Central memory CD8-positive, alpha-beta T cell (primary cell): ENCODE measurements at regions not wholly inside any gene's neighbourhood (a gene's known extent, or its start where the extent isn't known, plus 50 kb on each side); places are given as distances from the start of the nearest gene placed in this dataset.

Experiments used
- ATAC-seq: fragments of 150-1000 bp; cut with Tn5 transposase; replicated peaks from 2 replicates; pipeline ENCODE4 v1.10.0; 2022; ENCODE audit warnings: mild to moderate bottlenecking, moderate FRiP score, moderate number of reproducible peaks; ENCODE audit not compliant: poor library complexity, severe bottlenecking; ENCODE audit errors: extremely low read depth
- DNase-seq, 2 donors: peaks; one replicate each; pipeline ENCODE4 v3.0.0; 2021; ENCODE audit warnings: low spot score in 2 of 2
- H3K27ac Mint-ChIP-seq: one replicate; pipeline ENCODE4 v1.8.0; 2022; ENCODE audit warnings: low read depth, mild to moderate bottlenecking, moderate library complexity, mixed read lengths
- H3K27me3 Mint-ChIP-seq: one replicate; pipeline ENCODE4 v1.8.0; 2022; ENCODE audit warnings: mixed read lengths
- H3K36me3 Mint-ChIP-seq: one replicate; pipeline ENCODE4 v1.8.0; 2022; ENCODE audit warnings: mild to moderate bottlenecking, moderate library complexity, mixed read lengths; ENCODE audit not compliant: insufficient read depth
- H3K4me1 Mint-ChIP-seq: one replicate; pipeline ENCODE4 v1.8.0; 2022; ENCODE audit warnings: mixed read lengths
- H3K4me3 Mint-ChIP-seq: one replicate; pipeline ENCODE4 v1.8.0; 2022; ENCODE audit warnings: mild to moderate bottlenecking, moderate library complexity, mixed read lengths
- H3K9me3 Mint-ChIP-seq: one replicate; pipeline ENCODE4 v1.8.0; 2022; ENCODE audit warnings: mixed read lengths

DNA sequence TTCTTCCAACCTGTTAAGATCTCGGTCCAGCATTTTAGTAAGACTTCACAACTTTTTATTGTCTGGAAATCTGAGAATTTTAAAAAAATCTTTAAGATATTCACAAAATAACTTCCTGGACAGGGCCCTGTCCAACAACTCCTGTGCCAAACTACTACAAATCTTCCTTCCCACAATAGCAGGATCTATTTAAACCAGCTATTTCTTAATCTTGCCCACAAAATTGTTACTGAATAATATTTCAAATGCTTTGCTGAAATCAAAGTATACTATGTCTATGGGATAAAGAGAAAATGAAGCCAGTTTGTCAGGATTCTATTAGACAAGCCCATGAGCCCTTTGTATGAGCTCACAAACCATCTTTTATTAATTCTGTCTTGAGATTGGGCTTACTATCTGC, 104.1 kb upstream of the DDIT4L start:
- Mint-ChIP-seq H3K27me3 (no peaks in the 10 kb centered on the region), H3K4me1 (no peaks in the 10 kb centered on the region), H3K27ac (no peak overlapping the region), H3K36me3 (no peaks in the 10 kb centered on the region), H3K9me3 (no peaks in the 10 kb centered on the region), H3K4me3 (no peak overlapping the region)
- no peak for DNase-seq
- ATAC-seq: no peak

DNA sequence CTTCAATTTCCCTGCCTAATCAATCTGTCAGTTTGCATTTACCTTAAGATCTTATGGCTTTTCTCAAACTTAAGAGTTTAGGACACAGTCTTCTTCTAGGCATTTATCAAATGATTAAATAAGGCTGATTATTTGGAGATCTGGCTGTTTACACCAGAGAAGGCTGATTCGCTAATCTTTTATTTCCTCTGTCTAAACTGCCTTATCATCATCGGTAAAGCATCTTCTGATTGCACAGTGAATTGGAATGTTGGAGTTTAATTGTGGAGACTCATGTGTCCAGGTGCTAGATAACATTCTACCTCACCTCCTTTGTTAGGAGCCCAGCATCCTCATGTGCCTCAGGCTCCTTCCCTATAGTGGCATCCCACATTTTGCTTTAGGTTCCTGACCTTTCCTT, 100.3 kb upstream of the DDIT4L start:
- Mint-ChIP-seq H3K27me3 (no peaks in the 10 kb centered on the region), H3K9me3 (no peaks in the 10 kb centered on the region), H3K4me3 (no peak overlapping the region), H3K4me1 (no peaks in the 10 kb centered on the region), H3K36me3 (no peaks in the 10 kb centered on the region), H3K27ac (no peak overlapping the region)
- ATAC-seq: no peak
- no peak for DNase-seq

DNA sequence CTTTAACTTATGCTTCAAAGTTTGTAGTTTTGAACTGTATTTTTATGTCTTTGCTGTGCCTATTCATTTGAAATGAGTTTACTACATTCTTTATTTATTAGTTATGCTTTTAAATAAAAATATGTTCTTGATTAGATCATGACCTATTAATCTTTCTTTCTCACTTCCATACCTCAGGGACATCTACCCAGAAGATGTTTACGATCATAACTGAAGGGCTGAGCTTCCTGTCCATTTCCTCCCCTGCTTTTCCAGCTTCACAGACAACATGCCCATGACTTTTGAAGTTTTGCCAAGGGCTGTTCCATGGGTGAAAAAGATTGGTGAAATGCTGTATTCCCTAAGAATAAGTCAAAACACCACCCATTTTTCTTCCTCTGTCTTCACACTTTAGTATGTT, 99.7 kb upstream of the DDIT4L start:
- H3K36me3 Mint-ChIP-seq: no peaks in the 10 kb centered on the region
- no peak for ATAC-seq
- no peak for DNase-seq
- no peaks in the 10 kb centered on the region for H3K27me3 Mint-ChIP-seq
- no peaks in the 10 kb centered on the region for H3K9me3 Mint-ChIP-seq
- no peaks in the 10 kb centered on the region for H3K4me1 Mint-ChIP-seq
- H3K4me3 Mint-ChIP-seq: no peak overlapping the region
- H3K27ac Mint-ChIP-seq: no peak overlapping the region

DNA sequence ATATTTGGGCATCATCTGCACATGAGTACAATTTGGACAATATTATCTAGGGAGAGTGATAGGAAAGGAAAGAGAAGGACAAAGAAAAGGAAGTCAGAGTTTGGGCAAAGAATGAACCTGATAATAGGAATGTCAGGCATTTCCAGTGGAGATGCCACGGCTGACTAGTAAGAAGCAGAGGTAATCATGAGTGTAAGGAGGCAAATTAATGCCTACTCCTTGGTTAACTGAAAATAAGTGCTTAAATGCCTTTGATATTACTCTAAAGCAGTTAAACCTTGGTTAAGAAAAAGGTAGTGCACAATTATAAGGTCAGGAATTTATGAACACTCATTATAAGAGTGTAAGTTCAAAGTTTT, 99.2 kb upstream of the DDIT4L start:
- Mint-ChIP-seq H3K36me3 (no peaks in the 10 kb centered on the region), H3K9me3 (no peaks in the 10 kb centered on the region), H3K27ac (no peak overlapping the region), H3K4me3 (no peak overlapping the region), H3K4me1 (no peaks in the 10 kb centered on the region), H3K27me3 (no peaks in the 10 kb centered on the region)
- DNase-seq (no peak), ATAC-seq (no peak)

DNA sequence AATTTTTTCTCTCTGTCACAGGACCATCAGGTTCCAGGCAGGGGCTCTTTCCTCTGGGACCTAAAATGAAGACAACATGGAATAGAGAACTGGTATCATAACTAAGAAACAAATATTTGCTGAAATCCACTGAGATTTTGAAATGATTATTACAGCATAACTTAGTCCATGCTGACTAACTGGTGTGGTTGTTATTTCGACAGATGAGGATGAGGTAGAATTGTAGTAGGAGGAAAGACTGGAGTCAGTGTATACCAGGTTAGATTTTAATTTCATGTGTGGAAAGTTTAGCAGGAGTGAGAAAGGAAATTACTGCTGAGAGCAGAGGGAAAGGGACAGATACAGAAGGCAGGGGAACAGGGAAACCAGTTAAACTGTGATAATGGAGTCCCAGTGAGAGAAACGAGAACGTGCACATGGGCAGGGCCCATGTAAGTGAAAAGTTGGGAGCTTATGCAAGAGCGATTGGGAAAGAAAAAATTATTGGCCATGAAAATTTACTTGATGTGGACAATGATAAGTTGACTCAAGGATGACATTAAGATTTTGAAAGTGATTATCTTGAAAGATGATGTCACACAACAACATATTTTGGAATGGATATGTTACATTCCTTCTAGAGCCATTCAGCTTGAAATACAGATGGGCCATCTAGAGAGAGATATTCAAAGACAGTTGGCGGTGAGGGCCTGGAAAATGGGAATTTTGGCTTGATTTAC, 98.7 kb upstream of the DDIT4L start:
- H3K4me1 Mint-ChIP-seq: no peaks in the 10 kb centered on the region
- ATAC-seq: no peak
- H3K36me3 Mint-ChIP-seq: no peaks in the 10 kb centered on the region
- H3K27me3 Mint-ChIP-seq: no peaks in the 10 kb centered on the region
- DNase-seq: no peak
- no peaks in the 10 kb centered on the region for H3K9me3 Mint-ChIP-seq
- H3K27ac Mint-ChIP-seq: no peak overlapping the region
- H3K4me3 Mint-ChIP-seq: no peak overlapping the region

DNA sequence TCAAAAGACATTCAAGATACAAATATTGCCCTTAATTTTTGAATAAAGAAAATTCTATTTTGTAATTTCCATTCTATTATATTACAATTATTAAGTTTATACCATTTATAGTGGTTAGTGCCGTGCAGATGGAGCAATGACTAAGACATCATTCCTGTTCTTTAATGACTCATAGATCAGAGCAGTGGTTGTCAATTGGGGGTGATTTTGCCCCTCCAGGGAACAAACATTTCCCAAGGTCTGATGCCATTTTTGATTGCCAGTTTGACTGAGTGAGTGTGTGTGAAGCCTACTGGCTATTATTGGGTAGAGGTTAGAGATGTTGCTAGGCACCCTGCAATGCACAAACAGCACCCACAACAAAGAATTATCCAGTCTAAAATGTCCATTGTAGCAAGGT, 97.9 kb upstream of the DDIT4L start:
- H3K36me3 Mint-ChIP-seq: no peaks in the 10 kb centered on the region
- no peak overlapping the region for H3K27ac Mint-ChIP-seq
- no peaks in the 10 kb centered on the region for H3K9me3 Mint-ChIP-seq
- H3K27me3 Mint-ChIP-seq: no peaks in the 10 kb centered on the region
- DNase-seq: no peak
- H3K4me1 Mint-ChIP-seq: no peaks in the 10 kb centered on the region
- ATAC-seq: no peak
- H3K4me3 Mint-ChIP-seq: no peak overlapping the region

DNA sequence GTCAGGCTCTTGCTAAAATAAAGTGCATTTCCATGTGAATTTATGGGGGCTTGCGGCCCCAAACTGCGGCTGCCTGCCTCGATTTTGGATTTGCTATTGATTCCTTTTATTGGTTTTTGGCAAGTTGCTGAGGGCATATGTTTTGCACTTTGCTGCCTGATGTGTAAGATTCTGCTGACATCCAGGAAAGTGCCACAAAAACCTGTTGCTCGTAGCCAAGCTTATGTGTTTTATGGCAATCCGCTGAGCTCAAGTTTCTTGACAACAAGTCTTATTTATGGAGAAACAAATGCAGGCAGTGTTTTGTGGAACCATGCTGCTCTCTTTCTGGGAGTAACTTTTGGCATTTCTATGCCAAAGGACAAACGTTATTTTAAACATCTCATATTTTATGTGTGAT, 97.3 kb upstream of the DDIT4L start:
- H3K36me3 Mint-ChIP-seq: no peaks in the 10 kb centered on the region
- H3K27ac Mint-ChIP-seq: no peak overlapping the region
- DNase-seq (no peak), ATAC-seq (no peak)
- no peaks in the 10 kb centered on the region for H3K27me3 Mint-ChIP-seq
- H3K9me3 Mint-ChIP-seq: no peaks in the 10 kb centered on the region
- no peaks in the 10 kb centered on the region for H3K4me1 Mint-ChIP-seq
- H3K4me3 Mint-ChIP-seq: no peak overlapping the region

DNA sequence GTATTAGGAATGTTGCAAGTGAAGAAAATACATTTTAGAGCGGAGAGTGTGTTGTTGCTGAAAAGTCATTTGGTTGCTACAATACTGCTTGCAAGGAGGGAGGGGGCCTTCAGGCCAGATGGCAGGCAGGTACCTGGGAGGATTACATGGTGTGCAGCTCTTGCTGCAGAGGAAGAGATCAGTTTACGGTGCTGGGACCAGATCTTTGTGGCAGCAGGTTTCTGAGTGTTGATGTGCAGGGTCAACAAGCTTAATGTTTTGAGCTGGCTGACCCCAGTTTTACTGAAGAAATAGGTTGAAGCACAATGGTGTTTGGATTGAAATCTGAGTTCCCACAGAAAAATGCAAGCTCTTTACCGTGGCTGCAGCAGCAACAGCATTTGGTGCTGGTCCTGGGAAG, 96.4 kb upstream of the DDIT4L start:
- ATAC-seq (no peak), DNase-seq (no peak)
- Mint-ChIP-seq H3K27ac (no peak overlapping the region), H3K4me3 (no peak overlapping the region), H3K4me1 (no peaks in the 10 kb centered on the region), H3K27me3 (no peaks in the 10 kb centered on the region), H3K9me3 (no peaks in the 10 kb centered on the region), H3K36me3 (no peaks in the 10 kb centered on the region)

DNA sequence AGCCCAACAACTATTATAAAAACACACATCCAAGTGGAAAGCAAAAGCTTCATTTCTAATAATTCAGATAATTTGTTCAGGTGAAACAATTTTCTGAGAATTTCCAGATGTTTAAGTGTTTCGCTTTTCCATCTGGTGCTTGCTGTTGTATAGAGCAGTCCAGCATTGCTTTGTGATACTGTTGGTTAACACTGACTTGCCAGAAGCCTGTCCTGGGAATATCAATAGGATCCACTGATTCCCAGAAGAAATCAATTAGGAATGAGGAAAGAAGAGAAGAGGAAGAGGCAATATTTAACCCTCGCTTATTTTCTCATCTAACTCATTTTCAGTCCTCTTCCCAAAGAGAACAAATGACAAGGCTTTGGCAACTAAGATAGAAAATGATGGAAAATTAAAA, 94.9 kb upstream of the DDIT4L start:
- DNase-seq (no peak), ATAC-seq (no peak)
- Mint-ChIP-seq H3K4me1 (no peaks in the 10 kb centered on the region), H3K4me3 (no peak overlapping the region), H3K27me3 (no peaks in the 10 kb centered on the region), H3K9me3 (no peaks in the 10 kb centered on the region), H3K36me3 (no peaks in the 10 kb centered on the region), H3K27ac (no peak overlapping the region)

DNA sequence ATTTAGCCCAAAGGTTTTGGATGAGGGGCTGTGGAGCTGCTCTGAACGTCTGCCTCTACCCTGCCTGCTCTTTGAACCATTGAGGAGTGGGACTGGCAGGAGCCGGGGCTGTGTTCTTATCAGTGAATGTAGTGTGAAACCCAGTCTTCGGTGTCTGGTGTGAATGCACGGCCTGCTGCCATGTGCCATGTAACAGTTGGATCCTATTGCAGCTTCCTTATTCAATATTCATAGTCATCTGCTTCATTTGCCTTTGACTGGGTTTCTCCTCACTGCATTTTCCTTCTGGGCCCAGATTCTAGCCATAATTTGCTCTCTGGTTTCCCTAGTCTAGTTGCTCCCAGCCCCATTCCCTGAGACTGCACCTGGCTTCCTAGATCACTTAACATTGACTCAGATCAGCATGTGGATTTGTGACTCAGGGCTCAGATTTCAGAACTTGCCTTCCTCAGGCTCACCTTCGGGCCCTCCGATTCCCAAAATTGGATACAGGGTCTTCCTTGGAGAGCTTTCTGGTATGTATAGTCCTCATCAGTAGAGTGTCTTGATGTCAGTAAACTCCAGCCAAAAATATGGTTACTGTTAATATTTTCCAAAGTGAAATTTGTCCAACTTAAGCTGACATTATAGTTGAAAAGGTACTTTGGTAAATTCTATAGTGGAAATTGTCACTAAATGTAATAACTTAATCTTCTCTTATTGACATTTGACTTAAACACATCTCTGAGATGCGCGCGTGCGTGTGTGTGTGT, 94.0 kb upstream of the DDIT4L start:
- H3K27ac Mint-ChIP-seq: no peak overlapping the region
- H3K4me3 Mint-ChIP-seq: no peak overlapping the region
- H3K27me3 Mint-ChIP-seq: no peaks in the 10 kb centered on the region
- no peaks in the 10 kb centered on the region for H3K36me3 Mint-ChIP-seq
- DNase-seq: no peak
- H3K4me1 Mint-ChIP-seq: no peaks in the 10 kb centered on the region
- H3K9me3 Mint-ChIP-seq: no peaks in the 10 kb centered on the region
- no peak for ATAC-seq

DNA sequence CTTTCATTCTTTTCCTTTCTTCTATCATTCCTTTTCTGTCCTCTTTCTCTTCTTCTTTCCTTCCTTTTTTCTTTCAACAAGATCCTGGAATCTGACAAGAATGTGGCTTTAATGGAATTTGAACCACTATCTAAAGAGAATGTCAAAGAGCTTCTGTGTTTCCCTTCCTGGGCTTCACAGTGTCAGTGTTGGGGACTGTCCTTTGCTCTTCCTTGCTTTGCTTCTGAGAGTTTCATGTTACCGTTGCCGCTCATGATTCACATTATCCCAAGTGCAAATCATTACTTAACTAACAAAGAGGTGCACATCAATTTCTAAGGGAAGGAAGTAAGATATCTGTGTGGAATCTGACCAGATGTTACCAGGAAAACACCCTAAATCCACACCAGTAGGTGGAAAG, 90.5 kb upstream of the DDIT4L start:
- Mint-ChIP-seq H3K27ac (no peak overlapping the region), H3K4me1 (no peaks in the 10 kb centered on the region)

DNA sequence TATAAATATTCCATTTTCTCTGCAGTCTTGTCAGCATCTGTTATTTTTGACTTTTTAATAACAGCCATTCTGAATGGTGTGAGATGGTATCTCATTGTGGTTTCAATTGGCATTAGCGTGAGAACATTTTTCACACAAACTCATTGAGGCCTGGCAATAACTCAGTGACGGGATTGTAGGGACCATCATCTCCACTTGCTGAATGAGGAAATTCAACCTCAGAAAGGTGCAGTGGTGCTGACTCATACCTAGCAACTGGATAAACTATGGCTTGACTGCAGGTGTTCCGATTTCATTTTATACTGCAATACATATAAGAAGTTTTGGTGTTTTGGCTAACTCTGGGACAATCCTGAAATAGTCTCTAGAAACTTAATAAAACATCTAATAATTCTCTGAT, 88.3 kb upstream of the DDIT4L start:
- Mint-ChIP-seq H3K36me3 (no peaks in the 10 kb centered on the region), H3K27ac (no peak overlapping the region), H3K9me3 (no peaks in the 10 kb centered on the region), H3K27me3 (peaks cover 9% of the 10 kb centered on the region), H3K4me1 (no peaks in the 10 kb centered on the region), H3K4me3 (no peak overlapping the region)
- DNase-seq (no peak), ATAC-seq (no peak)

More for the DNA sequence above, 90.5 kb upstream of the DDIT4L start:
- Mint-ChIP-seq H3K36me3 (no peaks in the 10 kb centered on the region), H3K4me3 (no peak overlapping the region), H3K27me3 (no peaks in the 10 kb centered on the region), H3K9me3 (no peaks in the 10 kb centered on the region)
- ATAC-seq (no peak), DNase-seq (no peak)

DNA sequence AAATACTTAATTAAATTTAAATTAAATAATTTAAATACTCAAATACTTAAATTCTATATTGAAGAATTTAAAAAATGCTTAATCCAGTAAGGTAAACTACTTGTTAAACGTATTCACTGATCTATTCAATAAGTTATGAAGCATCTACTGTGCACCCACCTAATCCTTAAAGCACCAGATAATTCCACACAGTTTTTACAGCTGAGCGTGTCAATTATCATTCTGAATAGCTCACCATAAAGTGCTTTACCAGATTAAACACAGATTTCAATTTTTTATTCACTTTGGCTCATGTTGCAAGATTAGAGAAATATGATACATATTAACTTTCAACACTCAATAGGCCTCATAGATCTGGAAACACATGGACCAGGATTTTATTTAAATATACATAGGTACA, 79.2 kb upstream of the DDIT4L start:
- H3K4me1 Mint-ChIP-seq: no peaks in the 10 kb centered on the region
- DNase-seq (no peak), ATAC-seq (no peak)
- no peak overlapping the region for H3K4me3 Mint-ChIP-seq
- H3K36me3 Mint-ChIP-seq: no peaks in the 10 kb centered on the region
- H3K27me3 Mint-ChIP-seq: peaks cover 26% of the 10 kb centered on the region
- H3K27ac Mint-ChIP-seq: no peak overlapping the region
- H3K9me3 Mint-ChIP-seq: no peaks in the 10 kb centered on the region
